LNCAP (cell line): ENCODE measurements at regions not wholly inside any gene's neighbourhood (a gene's known extent, or its start where the extent isn't known, plus 50 kb on each side); places are given as distances from the start of the nearest gene placed in this dataset.

Experiments
- CTCF ChIP-seq: fragments of 450-650 bp; IDR thresholded peaks from 2 replicates; pipeline ENCODE4 v1.5.1; 2017; ENCODE audit warnings: mild to moderate bottlenecking

- no peak for TF ChIP-seq CTCF
Observed at GRCh38 chr12:114981036-114981435, 297.1 kb upstream of the TBX3 start.

GRCh38 chr12:114976959-114977358 lies 293.0 kb upstream of the TBX3 start:
- TF ChIP-seq CTCF = no peak

GRCh38 chr12:114976372-114976771 lies 292.4 kb upstream of the TBX3 start:
- TF ChIP-seq CTCF = no peak

- TF ChIP-seq CTCF = no peak
Observed at GRCh38 chr12:114975640-114976310, 291.8 kb upstream of the TBX3 start.

GRCh38 chr12:114974826-114975639 lies 291.1 kb upstream of the TBX3 start:
- TF ChIP-seq CTCF = no peak

- no peak for TF ChIP-seq CTCF
Observed at GRCh38 chr12:114974333-114974732, 290.4 kb upstream of the TBX3 start.

- no peak for TF ChIP-seq CTCF
Observed at GRCh38 chr12:114968727-114969126, 284.8 kb upstream of the TBX3 start.
